ENCODE measurements at regions not wholly inside any gene's neighbourhood (a gene's known extent, or its start where the extent isn't known, plus 50 kb on each side); places are given as distances from the start of the nearest gene placed in this dataset.

DNA sequence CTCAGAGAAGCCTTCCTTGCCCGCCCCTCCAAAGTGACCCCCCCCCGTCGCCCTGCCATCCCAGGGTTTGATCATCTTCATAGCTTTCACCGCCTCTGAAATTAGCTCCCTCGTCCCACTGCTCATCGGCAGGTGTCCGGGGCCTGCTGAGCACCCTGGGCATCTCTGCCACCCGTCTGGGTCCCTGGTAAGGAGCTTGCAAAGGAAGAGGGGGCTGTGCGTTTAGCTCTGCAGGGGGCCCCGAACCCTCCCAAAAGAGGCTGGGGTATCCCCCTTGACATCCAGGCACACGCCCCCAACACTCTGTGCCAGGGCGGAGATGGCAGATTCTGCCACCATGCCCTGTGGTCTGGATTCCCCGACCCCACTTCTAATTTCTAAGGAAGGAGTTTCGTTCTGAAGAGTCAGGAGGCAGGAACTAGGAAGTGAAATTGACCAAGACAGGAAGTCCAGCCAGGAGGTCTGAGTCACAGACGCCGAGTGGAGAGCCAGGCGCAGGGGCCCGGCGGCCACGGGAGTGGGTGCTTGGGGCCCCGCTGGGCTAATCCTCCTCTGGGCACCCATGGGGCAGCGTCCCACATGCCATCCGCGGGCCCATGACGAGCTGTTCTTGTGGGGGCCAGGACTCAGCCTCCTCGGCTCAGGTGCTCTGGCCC lies 95.7 kb downstream of the RFLNA start:
- TF ChIP-seq, protein P1, sequence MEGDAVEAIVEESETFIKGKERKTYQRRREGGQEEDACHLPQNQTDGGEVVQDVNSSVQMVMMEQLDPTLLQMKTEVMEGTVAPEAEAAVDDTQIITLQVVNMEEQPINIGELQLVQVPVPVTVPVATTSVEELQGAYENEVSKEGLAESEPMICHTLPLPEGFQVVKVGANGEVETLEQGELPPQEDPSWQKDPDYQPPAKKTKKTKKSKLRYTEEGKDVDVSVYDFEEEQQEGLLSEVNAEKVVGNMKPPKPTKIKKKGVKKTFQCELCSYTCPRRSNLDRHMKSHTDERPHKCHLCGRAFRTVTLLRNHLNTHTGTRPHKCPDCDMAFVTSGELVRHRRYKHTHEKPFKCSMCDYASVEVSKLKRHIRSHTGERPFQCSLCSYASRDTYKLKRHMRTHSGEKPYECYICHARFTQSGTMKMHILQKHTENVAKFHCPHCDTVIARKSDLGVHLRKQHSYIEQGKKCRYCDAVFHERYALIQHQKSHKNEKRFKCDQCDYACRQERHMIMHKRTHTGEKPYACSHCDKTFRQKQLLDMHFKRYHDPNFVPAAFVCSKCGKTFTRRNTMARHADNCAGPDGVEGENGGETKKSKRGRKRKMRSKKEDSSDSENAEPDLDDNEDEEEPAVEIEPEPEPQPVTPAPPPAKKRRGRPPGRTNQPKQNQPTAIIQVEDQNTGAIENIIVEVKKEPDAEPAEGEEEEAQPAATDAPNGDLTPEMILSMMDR (IDR thresholded peaks at IDR 0.05): no peak
- TF ChIP-seq EP300 (IDR thresholded peaks at IDR 0.05): no peak
- TF ChIP-seq POLR2A (IDR thresholded peaks at IDR 0.05): no peak
- no peak for TF ChIP-seq POLR2AphosphoS5 (IDR thresholded peaks at IDR 0.05)
